Activated naive CD8-positive, alpha-beta T cell treated with anti-CD3 and anti-CD28 coated beads, Interleukin-2, amount 50 U/mL, for 24 hours (primary cell): ENCODE measurements at regions not wholly inside any gene's neighbourhood (a gene's known extent, or its start where the extent isn't known, plus 50 kb on each side); places are given as distances from the start of the nearest gene placed in this dataset.

Experiments
- ATAC-seq: fragments of 150-1000 bp; cut with Tn5 transposase; one replicate; pipeline ENCODE4 v1.10.0; 2021
- DNase-seq: peaks from one replicate; pipeline ENCODE4 v3.0.0; 2021
- H3K27ac Mint-ChIP-seq: one replicate; pipeline ENCODE4 v1.8.0; 2021; ENCODE audit warnings: mild to moderate bottlenecking, mixed read lengths
- H3K27me3 Mint-ChIP-seq: one replicate; pipeline ENCODE4 v1.8.0; 2021; ENCODE audit warnings: mixed read lengths
- H3K36me3 Mint-ChIP-seq: one replicate; pipeline ENCODE4 v1.8.0; 2021; ENCODE audit warnings: low read depth, mixed read lengths
- H3K4me1 Mint-ChIP-seq: one replicate; pipeline ENCODE4 v1.8.0; 2021; ENCODE audit warnings: mixed read lengths
- H3K4me3 Mint-ChIP-seq: one replicate; pipeline ENCODE4 v1.8.0; 2021; ENCODE audit warnings: mild to moderate bottlenecking, moderate library complexity, mixed read lengths
- H3K9me3 Mint-ChIP-seq: one replicate; pipeline ENCODE4 v1.8.0; 2021; ENCODE audit warnings: mixed read lengths

GRCh38 chr15:38058596-38059075 lies 124.2 kb downstream of the TMCO5A start:
- Mint-ChIP-seq H3K9me3 (no peaks in the 10 kb centered on the region), H3K4me1 (peaks cover 32% of the 10 kb centered on the region), H3K4me3 (no peak overlapping the region), H3K27me3 (peaks cover 27% of the 10 kb centered on the region), H3K36me3 (no peaks in the 10 kb centered on the region), H3K27ac (peak overlapping the region; percentile 36)
- ATAC-seq (peak; percentile 65), DNase-seq (no peak)

- no peaks in the 10 kb centered on the region for H3K36me3 Mint-ChIP-seq
- peak; percentile 35 for ATAC-seq
- no peak overlapping the region for H3K27ac Mint-ChIP-seq
- peaks cover 32% of the 10 kb centered on the region for H3K4me1 Mint-ChIP-seq
- peaks cover 27% of the 10 kb centered on the region for H3K27me3 Mint-ChIP-seq
- no peak overlapping the region for H3K4me3 Mint-ChIP-seq
- no peaks in the 10 kb centered on the region for H3K9me3 Mint-ChIP-seq
- DNase-seq: no peak
Observed at GRCh38 chr15:38059665-38060064, 125.2 kb downstream of the TMCO5A start.

- DNase-seq (no peak), ATAC-seq (no peak)
- Mint-ChIP-seq H3K4me3 (no peak overlapping the region), H3K4me1 (peaks cover 32% of the 10 kb centered on the region), H3K27ac (no peak overlapping the region), H3K9me3 (no peaks in the 10 kb centered on the region), H3K27me3 (peaks cover 24% of the 10 kb centered on the region), H3K36me3 (no peaks in the 10 kb centered on the region)
Observed at GRCh38 chr15:38061856-38062649, 127.6 kb downstream of the TMCO5A start.

- no peaks in the 10 kb centered on the region for H3K9me3 Mint-ChIP-seq
- H3K4me1 Mint-ChIP-seq: peaks cover 30% of the 10 kb centered on the region
- no peak for ATAC-seq
- no peak overlapping the region for H3K4me3 Mint-ChIP-seq
- H3K27me3 Mint-ChIP-seq: peaks cover 27% of the 10 kb centered on the region
- no peak for DNase-seq
- no peaks in the 10 kb centered on the region for H3K36me3 Mint-ChIP-seq
- no peak overlapping the region for H3K27ac Mint-ChIP-seq
Observed at GRCh38 chr15:38062696-38063095, 128.3 kb downstream of the TMCO5A start.

GRCh38 chr15:38065721-38066345 lies 131.4 kb downstream of the TMCO5A start:
- H3K4me3 Mint-ChIP-seq: no peak overlapping the region
- no peaks in the 10 kb centered on the region for H3K9me3 Mint-ChIP-seq
- DNase-seq (no peak), ATAC-seq (no peak)
- H3K27me3 Mint-ChIP-seq: peaks cover 41% of the 10 kb centered on the region
- peaks cover 37% of the 10 kb centered on the region for H3K4me1 Mint-ChIP-seq
- H3K36me3 Mint-ChIP-seq: no peaks in the 10 kb centered on the region
- H3K27ac Mint-ChIP-seq: no peak overlapping the region

GRCh38 chr15:38066612-38067011 lies 132.2 kb downstream of the TMCO5A start:
- peaks cover 44% of the 10 kb centered on the region for H3K4me1 Mint-ChIP-seq
- H3K9me3 Mint-ChIP-seq: no peaks in the 10 kb centered on the region
- peaks cover 48% of the 10 kb centered on the region for H3K27me3 Mint-ChIP-seq
- no peak overlapping the region for H3K4me3 Mint-ChIP-seq
- DNase-seq (no peak), ATAC-seq (no peak)
- H3K27ac Mint-ChIP-seq: no peak overlapping the region
- H3K36me3 Mint-ChIP-seq: no peaks in the 10 kb centered on the region

- DNase-seq (no peak), ATAC-seq (peak; percentile 85)
- peaks cover 56% of the 10 kb centered on the region for H3K4me1 Mint-ChIP-seq
- H3K27ac Mint-ChIP-seq: peak overlapping the region; percentile 75
- H3K4me3 Mint-ChIP-seq: peak overlapping the region; percentile 12
- H3K36me3 Mint-ChIP-seq: peaks cover 2% of the 10 kb centered on the region
- H3K9me3 Mint-ChIP-seq: no peaks in the 10 kb centered on the region
- peaks cover 51% of the 10 kb centered on the region for H3K27me3 Mint-ChIP-seq
Observed at GRCh38 chr15:38068626-38069391, 134.4 kb downstream of the TMCO5A start.

- H3K27ac Mint-ChIP-seq: peak overlapping the region; percentile 75
- peaks cover 58% of the 10 kb centered on the region for H3K27me3 Mint-ChIP-seq
- H3K4me3 Mint-ChIP-seq: peak overlapping the region; percentile 12
- DNase-seq (no peak), ATAC-seq (peak; percentile 44)
- H3K9me3 Mint-ChIP-seq: no peaks in the 10 kb centered on the region
- peaks cover 2% of the 10 kb centered on the region for H3K36me3 Mint-ChIP-seq
- H3K4me1 Mint-ChIP-seq: peaks cover 56% of the 10 kb centered on the region
Observed at GRCh38 chr15:38069511-38070011, 135.1 kb downstream of the TMCO5A start.

GRCh38 chr15:38070778-38071177 lies 136.3 kb downstream of the TMCO5A start:
- peaks cover 61% of the 10 kb centered on the region for H3K4me1 Mint-ChIP-seq
- H3K4me3 Mint-ChIP-seq: no peak overlapping the region
- DNase-seq (no peak), ATAC-seq (no peak)
- peaks cover 61% of the 10 kb centered on the region for H3K27me3 Mint-ChIP-seq
- peaks cover 2% of the 10 kb centered on the region for H3K36me3 Mint-ChIP-seq
- H3K9me3 Mint-ChIP-seq: no peaks in the 10 kb centered on the region
- peak overlapping the region; percentile 63 for H3K27ac Mint-ChIP-seq

GRCh38 chr15:38071211-38071972 lies 137.0 kb downstream of the TMCO5A start:
- ATAC-seq: peak; percentile 43
- Mint-ChIP-seq H3K4me3 (no peak overlapping the region), H3K9me3 (no peaks in the 10 kb centered on the region), H3K27me3 (peaks cover 61% of the 10 kb centered on the region), H3K27ac (peak overlapping the region; percentile 63), H3K4me1 (peaks cover 64% of the 10 kb centered on the region), H3K36me3 (peaks cover 2% of the 10 kb centered on the region)
- no peak for DNase-seq

GRCh38 chr15:38072007-38072347 lies 137.5 kb downstream of the TMCO5A start:
- Mint-ChIP-seq H3K36me3 (peaks cover 2% of the 10 kb centered on the region), H3K4me3 (peak overlapping the region; percentile 66), H3K4me1 (peaks cover 66% of the 10 kb centered on the region), H3K27me3 (peaks cover 60% of the 10 kb centered on the region), H3K27ac (peak overlapping the region; percentile 68), H3K9me3 (no peaks in the 10 kb centered on the region)
- DNase-seq (no peak), ATAC-seq (no peak)

- H3K27ac Mint-ChIP-seq: peak overlapping the region; percentile 68
- peaks cover 2% of the 10 kb centered on the region for H3K36me3 Mint-ChIP-seq
- H3K27me3 Mint-ChIP-seq: peaks cover 58% of the 10 kb centered on the region
- H3K4me1 Mint-ChIP-seq: peaks cover 66% of the 10 kb centered on the region
- peak overlapping the region; percentile 66 for H3K4me3 Mint-ChIP-seq
- peak; percentile 29 for ATAC-seq
- H3K9me3 Mint-ChIP-seq: no peaks in the 10 kb centered on the region
- DNase-seq: peak; percentile 32
Observed at GRCh38 chr15:38072348-38073177, 138.1 kb downstream of the TMCO5A start.

GRCh38 chr15:38073178-38073946 lies 138.9 kb downstream of the TMCO5A start:
- DNase-seq (no peak), ATAC-seq (no peak)
- Mint-ChIP-seq H3K4me1 (peaks cover 60% of the 10 kb centered on the region), H3K27me3 (peaks cover 52% of the 10 kb centered on the region), H3K27ac (no peak overlapping the region), H3K9me3 (no peaks in the 10 kb centered on the region), H3K36me3 (peaks cover 2% of the 10 kb centered on the region), H3K4me3 (peak overlapping the region; percentile 47)
